HL-60 (cell line): ENCODE measurements at regions not wholly inside any gene's neighbourhood (a gene's known extent, or its start where the extent isn't known, plus 50 kb on each side); places are given as distances from the start of the nearest gene placed in this dataset.
A peak's percentile ranks its signal among the peaks of the same experiment; 100 is the strongest.
"Not testable (repeated sequence)": the region's sequence is repeated elsewhere in the genome, so short reads cannot be mapped to it uniquely, and the experiment has no call there.

Experiments
- DNase-seq, 2 experiments: peaks; one replicate each; pipeline ENCODE4 v3.0.0-alpha.2; 2010 to 2020; ENCODE audit warnings: low read depth in 1 of 2, low spot score in 1 of 2
- H3K27ac ChIP-seq: fragments of 250-450 bp; sonication (Bioruptor Pico); replicated peaks from 2 replicates; pipeline ENCODE4 v1.5.1; 2020; ENCODE audit warnings: mild to moderate bottlenecking, moderate library complexity
- H3K27me3 ChIP-seq: fragments of 250-450 bp; sonication (Bioruptor Pico); 2 replicates; pipeline ENCODE4 v1.5.1; 2021; ENCODE audit warnings: mild to moderate bottlenecking, moderate library complexity; ENCODE audit not compliant: insufficient read depth, poor library complexity, severe bottlenecking
- H3K4me3 ChIP-seq: replicated peaks from 2 replicates; pipeline ENCODE4 v1.5.1; 2011; ENCODE audit warnings: mild to moderate bottlenecking, control low read depth, low read length; ENCODE audit not compliant: insufficient read depth
- CTCF ChIP-seq: IDR thresholded peaks from one replicate; pipeline ENCODE4 v1.5.1; 2011; ENCODE audit warnings: low read length, control low read depth, inconsistent platforms; ENCODE audit not compliant: insufficient read depth
- GABPA ChIP-seq: IDR thresholded peaks from 2 replicates; pipeline ENCODE4 v1.6.1; 2012; ENCODE audit warnings: low read depth
- POLR2AphosphoS5 ChIP-seq: IDR thresholded peaks from 2 replicates; pipeline ENCODE4 v1.6.1; 2012; ENCODE audit warnings: low read depth
- REST ChIP-seq: IDR thresholded peaks from 2 replicates; pipeline ENCODE4 v1.6.1; 2012; ENCODE audit warnings: low read depth; ENCODE audit not compliant: insufficient replicate concordance
- SPI1 ChIP-seq: IDR thresholded peaks from 2 replicates; pipeline ENCODE4 v1.6.1; 2012; ENCODE audit warnings: low read depth, mild to moderate bottlenecking, borderline replicate concordance

GRCh38 chr13:52911340-52911739, 62.9 kb upstream of the PCDH8 start:
- no peak overlapping the region for H3K27ac ChIP-seq
- H3K4me3 ChIP-seq = no peak overlapping the region
- TF ChIP-seq POLR2AphosphoS5 (no peak), CTCF (no peak), REST (no peak), SPI1 (no peak), GABPA (no peak)
- DNase-seq = no peak
- peaks cover 2% of the 10 kb centered on the region for H3K27me3 ChIP-seq

GRCh38 chr13:52910318-52910717, 61.9 kb upstream of the PCDH8 start:
- H3K27me3 ChIP-seq, H3K4me3 ChIP-seq, H3K27ac ChIP-seq: not testable (repeated sequence)
- peak in 1 of 2 experiments; percentile 49 for DNase-seq

- Histone ChIP-seq H3K27me3 (peaks cover 7% of the 10 kb centered on the region), H3K27ac (no peak overlapping the region), H3K4me3 (no peak overlapping the region)
- no peak for DNase-seq
- TF ChIP-seq REST (no peak), POLR2AphosphoS5 (no peak), SPI1 (no peak), CTCF (no peak), GABPA (no peak)
These were observed 57.9 kb upstream of the PCDH8 start for GRCh38 chr13:52906122-52906903.

GRCh38 chr13:52905701-52906100, 57.3 kb upstream of the PCDH8 start:
- Histone ChIP-seq H3K27ac (no peak overlapping the region), H3K27me3 (peaks cover 7% of the 10 kb centered on the region)
- no peak for DNase-seq

More at GRCh38 chr13:52905701-52906100, 57.3 kb upstream of the PCDH8 start:
- TF ChIP-seq POLR2AphosphoS5 (no peak), SPI1 (no peak), CTCF (no peak), GABPA (no peak), REST (no peak)
- H3K4me3 ChIP-seq = no peak overlapping the region
